BE2C (cell line): ENCODE measurements at regions not wholly inside any gene's neighbourhood (a gene's known extent, or its start where the extent isn't known, plus 50 kb on each side); places are given as distances from the start of the nearest gene placed in this dataset.

Experiments used
- DNase-seq: peaks from one replicate; pipeline ENCODE4 v3.0.0-alpha.2; 2020
- H3K27me3 ChIP-seq: fragments of 250-450 bp; sonication (Bioruptor Pico); 2 replicates; pipeline ENCODE4 v1.5.1; 2020; ENCODE audit warnings: mild to moderate bottlenecking
- H3K36me3 ChIP-seq: fragments of 250-450 bp; sonication (Bioruptor Pico); 2 replicates; pipeline ENCODE4 v1.5.1; 2020; ENCODE audit warnings: mild to moderate bottlenecking
- H3K4me1 ChIP-seq: fragments of 250-450 bp; sonication (Bioruptor Pico); 2 replicates; pipeline ENCODE4 v1.5.1; 2020
- H3K4me3 ChIP-seq: 2 replicates; pipeline ENCODE4 v1.5.1; 2011; ENCODE audit warnings: low read depth, low read length
- H3K9me3 ChIP-seq: fragments of 250-450 bp; sonication (Bioruptor Pico); 2 replicates; pipeline ENCODE4 v1.5.1; 2020
- CTCF ChIP-seq: IDR thresholded peaks from 2 replicates; pipeline ENCODE4 v1.5.1; 2012; ENCODE audit warnings: mild to moderate bottlenecking, low read depth, low read length

DNA sequence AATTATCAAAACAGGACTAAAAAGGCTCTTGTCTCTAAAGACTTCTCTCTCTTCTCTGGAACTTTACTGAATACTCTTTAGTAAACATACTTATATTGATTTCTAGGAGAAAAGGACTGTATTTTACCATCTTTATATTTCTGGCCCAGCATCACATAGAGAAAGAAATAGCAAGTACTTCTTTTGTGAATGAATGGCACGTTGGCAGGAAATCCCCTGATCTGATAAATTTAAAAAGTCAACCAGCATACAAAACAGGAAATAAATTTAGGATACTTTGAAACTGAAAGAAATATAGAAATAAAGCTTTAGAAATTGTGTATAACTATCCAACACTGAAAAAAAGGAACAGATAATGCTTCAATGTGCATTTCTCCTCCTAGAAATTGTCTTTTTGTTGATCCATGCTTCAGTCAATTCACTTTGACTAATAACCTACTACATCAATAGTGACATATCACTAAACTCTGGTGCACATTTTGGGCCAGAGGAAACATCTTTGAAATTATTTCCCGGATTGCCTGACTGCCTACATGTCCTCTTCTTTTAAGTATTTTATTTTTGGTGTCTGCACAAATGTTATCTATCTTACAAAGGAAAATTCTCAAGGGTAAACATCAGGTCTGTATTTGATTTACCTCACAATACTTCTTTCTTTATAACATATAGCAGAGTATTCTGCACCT, 183.5 kb upstream of the FSTL5 start:
- H3K9me3 ChIP-seq, result no peaks in the 10 kb centered on the region
- no peak for TF ChIP-seq CTCF
- DNase-seq, result no peak

DNA sequence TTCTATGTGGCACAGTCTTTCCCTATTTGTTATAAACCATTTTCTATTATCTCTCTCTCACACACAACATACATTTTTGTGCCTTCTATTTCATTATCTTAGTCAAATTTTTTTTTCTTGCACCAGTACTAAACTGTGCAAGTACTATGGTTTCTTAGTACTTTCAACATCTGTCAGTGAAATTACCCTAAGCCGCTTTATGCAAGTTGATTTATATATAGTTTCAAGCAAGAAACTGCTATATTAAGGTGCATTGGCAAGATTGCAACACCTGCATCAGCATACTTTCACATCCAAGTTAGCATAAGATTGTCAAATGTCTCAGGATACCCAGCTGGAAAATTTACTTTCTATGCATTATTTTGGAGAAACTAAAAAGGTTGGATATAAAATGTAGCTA, 180.2 kb upstream of the FSTL5 start:
- Histone ChIP-seq H3K27me3 (no peaks in the 10 kb centered on the region), H3K4me3 (no peak overlapping the region), H3K9me3 (no peaks in the 10 kb centered on the region), H3K36me3 (no peaks in the 10 kb centered on the region), H3K4me1 (no peaks in the 10 kb centered on the region)
- no peak for TF ChIP-seq CTCF
- DNase-seq, result no peak

More for the DNA sequence above, 183.5 kb upstream of the FSTL5 start:
- Histone ChIP-seq H3K4me3 (no peak overlapping the region), H3K36me3 (no peaks in the 10 kb centered on the region), H3K27me3 (no peaks in the 10 kb centered on the region), H3K4me1 (no peaks in the 10 kb centered on the region)

DNA sequence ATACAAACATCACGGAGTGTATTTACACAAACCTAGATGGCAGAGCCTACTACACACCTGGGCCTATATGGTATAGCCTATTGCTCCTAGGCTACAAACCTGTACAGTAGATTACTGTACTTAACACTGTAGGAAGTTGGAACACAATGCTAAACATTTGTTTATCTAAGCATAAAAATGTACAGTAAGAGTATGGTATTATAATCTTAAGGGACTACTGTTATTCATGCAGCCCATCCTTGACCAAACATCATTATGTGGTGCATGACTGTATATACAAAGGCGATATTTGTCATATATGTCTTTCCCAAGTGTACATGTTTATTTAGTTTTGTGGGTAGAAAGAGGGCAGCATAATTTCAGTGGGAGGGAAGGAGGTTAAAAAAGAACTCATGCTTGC, 177.7 kb upstream of the FSTL5 start:
- Histone ChIP-seq H3K4me1 (no peaks in the 10 kb centered on the region), H3K36me3 (no peaks in the 10 kb centered on the region), H3K9me3 (no peaks in the 10 kb centered on the region), H3K4me3 (no peak overlapping the region), H3K27me3 (no peaks in the 10 kb centered on the region)
- DNase-seq, result no peak
- TF ChIP-seq CTCF, result no peak

DNA sequence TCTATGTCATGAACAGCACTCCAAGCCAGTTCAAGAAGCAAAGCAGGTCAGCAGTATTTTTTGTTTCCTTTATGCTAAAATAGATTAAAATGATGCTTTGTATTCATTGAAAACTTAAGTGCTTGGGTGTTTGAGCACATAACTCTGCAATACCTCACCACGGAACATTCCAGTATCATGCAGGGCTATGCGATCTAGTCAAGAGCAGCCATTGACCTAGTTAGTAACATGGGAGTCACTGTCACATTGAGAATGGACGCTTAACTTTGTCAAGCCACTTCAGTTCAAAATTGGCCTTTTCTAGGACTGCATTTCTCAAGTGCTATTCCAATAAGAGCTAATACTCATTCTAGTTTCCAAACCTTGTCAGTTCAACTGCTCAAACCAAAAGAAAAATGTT, 160.1 kb upstream of the FSTL5 start:
- no peaks in the 10 kb centered on the region for H3K36me3 ChIP-seq
- TF ChIP-seq CTCF, result no peak
- H3K9me3 ChIP-seq, result no peaks in the 10 kb centered on the region
- DNase-seq, result no peak
- H3K27me3 ChIP-seq, result no peaks in the 10 kb centered on the region
- no peaks in the 10 kb centered on the region for H3K4me1 ChIP-seq
- H3K4me3 ChIP-seq, result no peak overlapping the region

DNA sequence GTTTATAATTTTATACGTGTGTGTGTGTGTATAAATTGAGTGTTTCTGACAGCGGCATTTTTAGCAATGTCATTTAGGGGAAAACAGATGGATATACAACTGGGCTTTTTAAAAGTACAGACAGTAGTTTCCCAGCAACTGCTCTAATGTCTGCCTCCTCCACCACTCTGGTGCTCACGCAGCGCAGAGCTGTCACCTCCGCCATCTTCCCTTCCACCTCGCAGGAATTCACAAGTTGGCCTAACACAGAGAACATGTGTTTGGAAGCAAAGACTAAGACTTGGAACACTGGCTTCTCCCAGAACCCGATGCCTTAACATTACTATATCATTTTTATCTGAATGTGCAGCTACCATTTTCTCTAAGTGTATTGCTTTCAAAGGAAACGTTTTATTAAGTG, 158.3 kb upstream of the FSTL5 start:
- no peak for TF ChIP-seq CTCF
- no peaks in the 10 kb centered on the region for H3K9me3 ChIP-seq

DNA sequence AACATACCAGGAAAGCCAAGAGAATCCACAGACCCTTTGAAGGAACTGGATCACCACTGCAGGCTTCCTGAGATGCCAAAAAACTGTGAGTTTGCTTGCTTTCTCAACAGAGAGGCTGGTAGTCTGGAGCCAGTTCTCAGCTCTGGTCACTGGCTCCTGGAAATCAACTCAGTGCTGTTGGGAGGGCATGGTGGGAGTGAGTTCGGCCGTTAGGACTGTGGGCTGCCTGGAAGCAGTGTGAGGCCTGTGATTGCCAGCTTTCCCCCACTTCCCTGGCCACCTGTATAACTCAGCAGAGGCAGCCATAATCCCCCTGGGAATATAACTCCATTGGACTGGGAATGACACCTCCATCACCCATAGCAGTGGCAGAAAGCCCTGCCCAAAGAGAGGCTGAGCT, 122.0 kb upstream of the FSTL5 start:
- H3K4me1 ChIP-seq, result no peaks in the 10 kb centered on the region
- no peaks in the 10 kb centered on the region for H3K36me3 ChIP-seq
- no peaks in the 10 kb centered on the region for H3K27me3 ChIP-seq
- no peak for DNase-seq
- H3K4me3 ChIP-seq, result no peak overlapping the region
- no peaks in the 10 kb centered on the region for H3K9me3 ChIP-seq
- TF ChIP-seq CTCF, result no peak

More for the DNA sequence above, 158.3 kb upstream of the FSTL5 start:
- no peaks in the 10 kb centered on the region for H3K27me3 ChIP-seq
- no peaks in the 10 kb centered on the region for H3K36me3 ChIP-seq
- DNase-seq, result no peak
- no peak overlapping the region for H3K4me3 ChIP-seq
- no peaks in the 10 kb centered on the region for H3K4me1 ChIP-seq
